ENCODE measurements at regions not wholly inside any gene's neighbourhood (a gene's known extent, or its start where the extent isn't known, plus 50 kb on each side); places are given as distances from the start of the nearest gene placed in this dataset.

DNA sequence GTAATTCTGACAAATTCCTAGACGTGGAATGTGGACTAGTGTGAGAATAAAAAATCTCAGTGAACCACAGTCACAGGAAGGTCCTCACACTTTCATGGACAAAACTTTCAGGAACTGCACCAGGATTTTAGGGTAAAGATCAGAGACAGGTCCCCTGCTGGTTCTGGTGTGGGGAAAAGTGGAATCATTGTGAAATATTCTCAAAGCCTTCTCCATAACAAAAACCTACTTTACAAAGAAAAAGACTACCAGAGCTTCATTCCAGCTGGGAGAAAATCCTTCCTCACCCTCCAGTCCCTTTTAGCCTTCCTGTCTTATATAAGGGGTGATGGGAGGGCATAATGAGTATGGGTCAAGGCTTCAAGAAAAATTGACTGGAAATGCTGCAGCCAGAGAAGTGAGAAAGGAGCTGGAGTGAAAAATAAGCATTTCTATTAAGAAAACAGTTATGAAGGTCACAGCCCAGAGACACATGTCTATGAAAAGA lies 325.8 kb downstream of the ARAP2 start:
- no peak for DNase-seq

DNA sequence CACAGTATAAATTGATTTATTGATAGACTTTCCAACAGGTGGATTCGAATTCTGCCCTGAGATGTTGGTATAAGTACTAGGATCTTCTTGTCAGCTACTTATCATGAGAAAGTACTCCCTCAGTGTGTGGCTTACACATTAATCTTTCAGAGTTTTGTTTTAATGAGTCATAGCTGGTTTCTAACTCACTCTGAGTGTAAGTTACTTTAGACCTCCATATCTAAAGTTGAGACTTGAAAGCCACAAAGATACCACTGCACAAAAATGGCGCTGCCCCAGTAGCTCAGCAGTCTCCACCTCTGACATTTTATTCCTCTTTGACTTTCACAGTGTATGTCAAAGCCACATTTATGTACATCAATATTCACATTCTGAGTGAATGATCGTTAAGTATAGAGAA lies 318.5 kb downstream of the ARAP2 start:
- no peak for DNase-seq

DNA sequence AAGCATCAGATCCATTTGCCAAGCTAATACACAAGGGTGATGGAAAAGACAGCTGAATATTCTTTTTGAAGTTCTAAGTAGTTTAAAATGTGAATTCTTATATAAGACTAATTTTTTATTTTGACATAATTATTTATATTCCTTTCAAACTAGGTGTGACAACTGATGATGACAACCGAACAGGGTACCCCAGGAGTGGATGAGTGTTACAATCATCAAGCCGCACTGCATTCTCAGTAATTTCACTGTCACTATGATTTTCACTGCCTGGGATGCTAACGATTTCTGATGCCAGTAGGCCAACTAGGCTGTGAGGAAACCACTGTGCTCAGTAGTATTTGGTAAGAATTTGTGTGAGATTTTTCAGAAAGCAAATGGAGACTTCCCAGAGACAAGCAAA lies 317.5 kb downstream of the ARAP2 start:
- no peak for DNase-seq

DNA sequence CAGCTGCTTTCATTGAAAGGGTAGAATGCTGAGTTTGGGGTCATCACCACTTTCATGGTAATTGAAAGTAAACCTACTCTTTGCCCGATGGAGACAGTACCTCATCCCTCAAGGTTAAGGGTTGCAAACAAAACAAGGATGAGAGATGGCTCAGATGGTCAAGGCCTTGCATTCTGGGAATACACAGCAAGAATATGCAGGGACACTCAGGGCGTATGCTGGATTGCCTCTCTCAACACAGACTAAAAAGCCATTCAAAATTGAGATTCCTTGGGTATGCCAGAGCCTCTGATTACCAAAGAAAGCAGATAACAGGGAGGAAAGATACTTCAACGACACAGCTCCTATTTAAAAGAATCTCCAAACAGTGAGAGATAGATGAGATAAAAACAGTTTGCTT lies 310.4 kb downstream of the ARAP2 start:
- no peak for DNase-seq

DNA sequence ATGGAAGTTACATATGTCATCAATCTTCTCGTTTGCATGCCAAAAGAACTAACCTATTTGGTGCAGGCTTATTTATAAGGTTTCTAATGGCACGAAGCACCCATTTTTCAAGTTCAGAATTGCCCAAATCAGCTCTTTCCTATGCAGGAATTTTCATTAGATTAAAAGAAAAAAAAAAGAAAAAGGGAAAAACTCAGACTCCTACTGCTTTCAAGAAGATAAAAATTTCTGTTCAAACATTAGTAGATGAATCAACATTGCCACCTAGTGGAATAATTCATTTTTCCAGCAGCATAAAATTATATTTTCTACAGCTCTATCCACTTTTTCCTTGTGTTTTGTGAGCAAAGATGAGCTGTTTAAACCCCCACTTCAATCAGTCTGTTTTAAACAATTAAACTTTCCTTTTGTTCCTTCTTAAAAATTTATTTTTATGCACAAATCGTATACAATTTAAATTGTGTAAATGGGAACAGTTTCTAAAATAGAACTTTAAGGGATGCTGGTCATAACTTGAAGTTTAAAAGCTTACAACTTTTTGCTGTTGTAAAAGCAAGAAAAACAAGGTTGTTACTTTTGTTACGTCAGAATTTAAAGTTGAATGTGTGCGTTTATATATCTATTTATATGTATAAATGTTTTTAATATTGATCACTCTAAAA lies 309.9 kb downstream of the ARAP2 start:
- peak; percentile 66 for DNase-seq

DNA sequence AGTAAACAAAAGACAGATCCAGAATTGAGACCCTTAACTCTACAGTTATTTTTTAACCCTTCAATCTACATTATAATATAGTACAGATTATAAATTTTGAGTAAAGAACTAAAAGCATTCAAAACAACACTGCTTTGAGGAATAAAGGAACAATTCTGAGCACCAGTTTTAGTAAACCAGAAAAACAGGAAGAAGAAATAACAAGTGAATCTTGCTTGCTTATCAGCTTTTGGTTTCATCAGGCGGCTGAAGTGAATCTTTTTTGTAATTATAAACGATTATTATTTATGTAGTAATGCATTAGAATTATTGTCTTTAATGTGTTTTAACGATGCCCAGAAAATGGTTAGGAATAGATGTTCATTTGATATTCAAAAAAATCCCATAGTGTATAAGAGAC lies 305.4 kb downstream of the ARAP2 start:
- DNase-seq, result no peak

DNA sequence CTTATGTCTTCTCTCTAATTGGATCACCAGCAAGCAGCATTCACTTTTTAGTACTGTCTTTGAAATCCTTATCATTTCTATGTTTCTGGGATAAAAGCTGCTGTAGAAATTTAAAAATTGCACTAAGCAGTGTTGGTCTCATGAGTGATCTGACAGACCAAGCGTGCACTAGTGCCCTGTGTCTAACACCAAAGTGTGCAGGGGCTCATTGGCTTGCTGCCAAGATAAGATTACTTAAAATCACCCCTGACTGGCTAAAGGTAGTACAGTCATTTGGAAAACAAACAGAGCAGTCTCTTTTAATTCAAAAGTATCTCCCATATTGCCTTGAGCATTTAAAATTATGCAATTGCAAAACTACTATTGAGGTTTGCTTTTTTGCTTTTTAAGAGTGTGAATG lies 304.6 kb downstream of the ARAP2 start:
- no peak for DNase-seq

DNA sequence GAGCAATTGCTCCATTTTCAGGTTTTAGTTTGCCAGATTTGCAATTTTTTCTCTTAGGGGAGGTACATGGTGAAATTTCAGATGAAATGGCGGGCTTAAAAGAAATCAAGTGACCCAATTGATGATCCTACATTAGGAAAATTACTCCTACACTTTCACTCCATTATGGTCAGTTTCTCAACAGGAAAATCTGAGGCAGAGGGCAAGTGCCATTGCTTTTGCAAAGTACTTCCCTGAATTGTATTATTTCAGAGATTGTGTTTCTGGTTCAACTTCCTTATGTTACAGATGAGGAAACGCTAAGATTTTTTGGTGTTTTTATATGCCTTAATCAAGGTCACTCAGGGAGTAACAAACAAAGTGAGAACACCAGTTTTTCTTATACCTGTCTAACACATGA lies 302.2 kb downstream of the ARAP2 start:
- DNase-seq, result no peak

DNA sequence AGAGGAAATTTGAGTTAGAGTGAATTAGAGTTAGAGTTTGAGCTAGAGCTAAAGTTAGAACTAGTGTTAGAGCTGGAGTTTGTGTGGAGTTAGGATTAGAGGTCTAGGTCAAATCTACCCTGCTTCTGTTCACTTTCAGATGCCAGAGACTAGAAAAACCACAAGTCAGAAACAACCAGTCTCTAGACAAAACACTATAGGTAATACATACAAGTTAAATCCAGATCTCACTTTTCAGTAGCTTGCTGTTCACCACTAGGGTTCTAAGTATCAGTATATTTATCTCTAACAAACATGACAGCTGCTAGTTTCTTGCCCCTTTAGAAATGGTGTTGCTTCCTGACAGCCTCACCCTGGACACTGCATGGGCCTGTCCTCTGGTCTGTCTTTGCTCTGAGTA lies 300.7 kb downstream of the ARAP2 start:
- no peak for DNase-seq

DNA sequence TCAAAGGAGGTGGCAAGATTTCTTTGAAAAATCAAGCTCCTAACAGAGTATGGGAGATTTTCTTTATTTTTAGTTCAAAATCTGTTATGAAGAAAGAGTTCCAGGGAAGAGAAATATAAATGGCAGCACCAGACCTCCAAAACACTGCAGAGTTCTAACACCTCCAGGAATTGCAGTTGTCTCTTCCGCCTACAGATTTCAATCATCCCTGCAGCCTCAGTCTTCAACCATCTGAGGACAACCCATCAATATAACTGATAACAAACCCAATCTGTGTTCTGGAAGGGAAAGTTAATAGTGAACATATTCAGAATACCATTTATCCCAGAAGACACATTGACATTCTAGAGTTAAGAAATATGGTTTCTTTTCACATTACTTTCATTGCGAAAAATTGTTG lies 296.1 kb downstream of the ARAP2 start:
- DNase-seq, result no peak

DNA sequence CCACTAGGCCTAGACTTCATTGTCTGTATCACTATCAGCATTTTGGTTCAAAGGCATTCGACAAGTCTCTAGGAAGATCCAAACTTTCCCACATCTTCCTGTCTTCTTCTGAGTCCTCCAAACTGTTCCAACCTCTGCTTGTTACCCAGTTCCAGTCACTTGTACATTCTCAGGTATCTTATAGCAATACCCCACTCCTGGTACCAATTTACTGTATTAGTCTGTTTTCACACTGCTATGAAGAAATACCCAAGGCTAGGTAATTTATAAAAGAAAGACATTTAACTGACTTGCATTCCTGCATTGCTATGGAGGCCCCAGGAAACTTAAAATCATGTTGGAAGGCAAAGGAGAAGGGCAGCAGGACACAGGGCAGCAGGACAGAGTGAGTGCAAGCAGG lies 293.9 kb downstream of the ARAP2 start:
- DNase-seq, result no peak

DNA sequence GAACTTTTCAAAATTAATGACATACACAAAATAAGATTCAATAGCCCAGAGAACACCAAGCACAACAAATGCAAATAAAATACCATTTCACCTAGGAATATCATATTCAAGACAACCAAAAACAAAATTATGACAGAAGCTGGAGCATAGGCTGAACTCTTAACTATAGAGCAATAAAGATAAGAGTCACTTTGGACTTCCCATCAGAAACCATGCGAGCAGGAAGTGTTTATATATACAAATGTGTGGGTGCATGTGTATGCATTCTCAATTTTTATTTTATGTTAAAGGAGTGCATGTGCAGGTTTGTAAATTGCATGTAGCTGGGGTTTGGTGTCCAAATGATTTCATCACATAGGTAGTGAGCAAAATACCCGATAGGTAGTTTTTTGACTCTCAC lies 291.6 kb downstream of the ARAP2 start:
- DNase-seq, result no peak

DNA sequence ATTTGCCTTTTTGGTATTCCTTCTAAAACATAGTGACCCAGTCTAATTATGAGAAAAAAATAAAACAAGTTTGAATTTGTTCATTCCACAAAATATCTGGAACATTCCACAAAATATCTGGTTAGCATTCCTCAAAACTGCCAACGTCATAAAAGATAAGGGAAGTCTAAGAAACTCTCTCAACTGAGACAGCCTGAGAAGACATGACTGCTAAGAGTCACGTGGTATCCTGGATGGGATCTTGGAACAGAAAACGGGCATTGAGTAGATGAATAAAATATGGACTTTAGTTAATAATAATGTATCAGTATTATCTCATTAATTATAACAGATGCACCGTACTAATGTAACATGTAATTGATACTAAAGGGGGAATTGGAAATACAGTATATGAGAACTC lies 280.9 kb downstream of the ARAP2 start:
- no peak for DNase-seq

DNA sequence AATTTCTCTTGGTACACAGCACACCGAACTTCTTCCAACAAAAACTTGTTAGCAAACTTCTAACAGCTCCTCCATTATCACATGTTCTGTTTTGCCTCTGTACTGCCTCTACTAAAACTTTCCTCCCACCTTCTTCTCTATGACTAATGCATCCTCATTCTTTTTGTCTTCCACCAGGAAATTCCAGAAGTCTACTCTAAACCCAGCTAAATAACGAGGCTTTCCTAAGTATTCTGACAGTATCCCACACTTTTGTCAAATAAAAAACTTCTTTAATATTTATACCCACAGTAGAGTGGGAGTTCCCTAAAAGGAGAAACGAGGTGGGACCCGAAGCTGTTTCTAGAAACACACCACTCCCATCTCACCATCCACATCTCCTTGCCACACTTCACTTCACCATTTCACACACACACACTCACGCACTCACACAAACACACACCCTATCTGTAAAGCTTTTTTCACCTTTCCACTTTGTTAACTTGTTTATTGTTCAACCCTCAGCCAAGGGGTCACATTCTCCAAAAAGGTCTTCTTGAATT lies 280.3 kb downstream of the ARAP2 start:
- no peak for DNase-seq

DNA sequence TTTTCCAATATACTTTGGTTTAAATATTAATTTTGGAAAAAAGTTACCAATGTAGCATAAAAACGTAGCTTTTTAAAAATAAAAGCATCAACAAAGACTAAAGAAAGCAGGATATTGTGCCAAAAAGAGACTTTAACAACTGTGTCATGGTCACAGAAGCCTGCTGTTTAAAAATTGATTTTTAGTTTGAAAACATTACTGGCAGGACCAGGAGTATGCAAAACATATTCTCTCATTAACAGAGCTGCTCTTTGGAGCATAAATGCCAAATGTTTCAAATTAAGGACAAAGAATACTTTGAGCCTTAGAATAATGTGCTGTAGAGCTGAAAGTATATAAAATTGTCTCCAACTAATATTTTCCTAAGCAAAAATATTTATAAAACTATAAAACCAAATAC lies 279.0 kb downstream of the ARAP2 start:
- DNase-seq, result no peak

DNA sequence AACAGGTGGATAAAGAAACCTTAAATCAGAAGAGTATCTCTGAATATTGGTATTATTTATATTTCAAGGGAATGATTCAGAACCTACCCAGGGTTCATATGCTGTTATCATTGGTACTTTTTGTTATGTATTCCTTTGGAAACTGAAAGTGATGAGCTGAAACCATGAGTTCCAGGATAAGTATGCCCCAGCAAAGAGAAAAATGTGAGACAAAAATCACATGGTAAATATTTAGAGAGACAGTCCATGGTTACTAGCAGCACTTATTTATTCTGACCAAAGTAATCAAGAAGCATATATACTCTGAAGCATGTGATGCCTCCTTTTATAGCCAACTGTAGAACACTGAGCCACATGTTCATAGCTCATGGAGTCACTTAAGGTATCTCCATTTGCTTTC lies 277.7 kb downstream of the ARAP2 start:
- DNase-seq, result peak; percentile 48

DNA sequence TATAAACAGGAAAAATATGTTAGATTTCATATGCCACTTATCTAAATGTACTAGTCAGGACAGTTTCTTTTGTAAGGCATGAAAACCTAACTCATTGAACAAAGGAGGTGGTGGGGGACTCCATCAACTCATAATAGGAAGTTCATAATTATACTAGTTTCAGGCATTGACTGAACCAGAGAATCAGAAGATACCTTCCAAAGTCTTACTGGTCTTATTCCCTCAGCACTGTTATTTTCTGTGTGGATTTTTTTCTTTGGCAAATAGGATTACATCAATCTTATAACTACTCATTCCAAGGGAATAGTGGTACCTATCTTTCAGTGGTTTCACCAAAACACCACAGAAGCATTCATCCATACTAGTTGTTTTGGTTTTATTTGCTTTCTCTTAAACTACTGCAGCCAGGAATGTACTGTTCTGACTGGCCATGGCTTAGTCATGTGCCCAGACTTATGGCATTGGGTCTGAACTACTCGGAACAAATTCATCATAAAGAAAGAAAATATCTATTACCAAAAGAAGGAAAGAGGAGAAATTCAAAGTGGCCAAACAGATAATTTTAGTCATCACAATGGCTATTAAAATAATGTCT lies 273.9 kb downstream of the ARAP2 start:
- no peak for DNase-seq

DNA sequence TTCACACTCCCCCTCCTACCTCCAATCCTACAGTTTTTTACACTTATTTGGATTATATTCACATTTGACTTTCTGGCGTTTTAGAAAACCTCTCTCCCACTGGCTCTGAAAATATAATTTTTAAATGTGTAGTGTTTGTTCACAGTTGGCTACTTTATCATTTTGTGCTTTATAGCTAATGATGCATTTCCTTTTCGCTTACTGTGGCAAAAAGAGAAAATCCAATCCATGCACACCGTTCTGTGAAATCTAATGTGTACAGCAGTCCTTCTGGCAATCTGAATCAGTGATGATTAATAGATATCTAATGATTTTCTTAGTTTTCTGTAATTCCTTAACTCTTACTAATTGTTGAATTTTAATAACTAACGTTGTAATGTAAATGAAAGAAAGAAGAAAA lies 271.5 kb downstream of the ARAP2 start:
- DNase-seq, result no peak

DNA sequence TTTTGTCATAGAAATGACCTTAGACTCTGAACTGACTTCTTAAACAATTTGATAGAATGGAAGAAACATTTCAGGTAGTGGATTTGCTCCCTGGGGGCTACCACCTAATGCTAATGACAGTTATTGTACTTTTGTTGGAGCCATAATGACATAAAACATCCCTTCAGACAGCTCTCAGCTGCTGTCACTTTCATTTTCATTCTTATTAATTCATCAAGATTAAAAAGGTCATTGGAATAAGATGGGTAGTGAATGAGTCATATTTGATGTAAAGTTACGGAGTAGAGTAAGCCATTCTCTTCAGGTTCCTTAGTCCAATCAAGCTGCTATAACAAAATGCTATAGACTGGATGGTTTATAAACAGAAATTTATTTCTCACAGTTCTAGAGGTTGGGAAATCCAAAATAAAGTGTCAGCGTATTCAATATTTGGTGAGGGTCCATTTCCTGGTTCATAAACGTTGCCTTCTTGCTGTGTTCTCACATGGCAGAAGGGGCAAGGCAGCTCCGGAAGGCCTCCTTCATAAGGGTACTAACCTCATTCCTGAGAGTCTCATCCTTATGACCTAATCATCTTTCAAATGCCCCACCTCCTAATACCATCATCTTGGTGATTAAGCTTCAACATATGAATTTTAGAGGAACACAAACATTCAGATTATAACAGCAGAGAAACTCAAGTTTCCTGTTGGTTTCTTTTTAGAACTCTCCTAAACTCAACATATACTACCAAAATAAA lies 268.5 kb downstream of the ARAP2 start:
- no peak for DNase-seq

DNA sequence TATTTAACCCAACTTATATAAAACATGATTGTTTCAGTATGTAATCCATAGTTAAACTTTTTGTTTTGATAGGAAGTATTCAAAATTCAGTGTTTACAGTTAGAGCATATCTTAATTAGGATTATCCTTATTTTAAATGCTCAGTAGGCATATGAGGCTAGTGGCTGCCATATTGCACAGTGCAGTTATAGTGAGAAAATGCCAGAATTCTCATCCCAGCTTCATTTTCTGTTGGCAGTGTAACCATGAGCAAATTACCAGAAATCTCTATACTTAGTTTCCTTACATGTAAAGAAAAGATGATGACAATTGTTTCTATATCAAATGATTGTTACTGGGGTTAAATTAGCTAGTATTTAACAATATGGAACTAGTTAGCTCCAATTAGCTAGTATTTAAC lies 265.8 kb downstream of the ARAP2 start:
- no peak for DNase-seq

DNA sequence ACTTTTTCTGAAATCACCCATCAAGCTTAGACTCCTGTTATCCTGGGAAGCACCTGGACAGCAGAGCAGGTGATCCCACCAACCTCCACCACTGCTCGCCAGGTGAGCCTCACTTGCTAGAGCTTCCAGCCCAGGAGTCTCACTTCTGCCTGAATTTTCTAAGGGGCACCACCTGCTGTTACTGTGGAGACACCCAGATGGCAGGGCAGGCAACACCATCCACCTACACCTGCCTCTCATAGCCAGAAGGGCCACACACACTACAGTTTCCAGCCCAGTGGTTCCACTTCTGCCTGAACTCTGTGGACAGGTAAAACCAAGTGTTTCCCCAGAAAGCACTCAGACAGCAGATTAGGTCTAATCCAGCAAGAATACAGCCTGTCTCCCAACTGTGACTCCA lies 262.0 kb downstream of the ARAP2 start:
- DNase-seq, result peak; percentile 82

DNA sequence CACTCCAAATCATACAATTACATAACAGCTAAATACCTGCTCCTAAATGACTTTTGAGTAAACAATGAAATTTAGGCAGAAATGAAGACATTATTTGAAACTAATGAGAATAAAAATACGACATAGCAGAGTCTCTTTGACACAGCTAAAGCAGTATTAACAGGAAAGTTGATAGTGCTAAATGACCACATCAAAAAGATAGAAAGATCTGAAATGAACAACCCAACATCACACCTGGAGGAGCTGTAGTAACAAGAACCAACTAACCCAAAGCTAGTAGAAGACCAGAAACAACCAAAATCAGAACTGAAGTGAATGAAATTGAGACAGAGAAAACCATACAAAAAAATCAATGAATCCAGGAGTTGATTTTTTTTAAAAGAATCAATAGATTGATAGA lies 257.8 kb downstream of the ARAP2 start:
- DNase-seq, result peak; percentile 22

DNA sequence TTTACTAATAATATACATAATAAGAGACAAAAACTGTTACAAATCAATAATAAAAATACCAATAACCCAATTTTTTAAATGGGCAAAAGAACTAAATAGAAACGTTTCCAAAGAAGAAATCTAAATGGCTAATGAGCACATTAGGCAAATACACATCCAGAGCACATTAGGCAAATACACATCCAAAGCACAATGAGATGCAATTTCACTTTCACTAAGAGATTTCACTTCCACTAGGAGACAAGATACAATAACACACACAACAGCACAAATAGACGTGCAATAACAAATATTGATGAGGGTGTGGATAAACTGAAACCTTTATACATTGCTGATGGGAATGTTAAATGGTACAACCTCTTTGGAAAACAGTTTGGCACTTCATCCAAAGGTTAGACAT lies 250.7 kb downstream of the ARAP2 start:
- DNase-seq, result no peak

DNA sequence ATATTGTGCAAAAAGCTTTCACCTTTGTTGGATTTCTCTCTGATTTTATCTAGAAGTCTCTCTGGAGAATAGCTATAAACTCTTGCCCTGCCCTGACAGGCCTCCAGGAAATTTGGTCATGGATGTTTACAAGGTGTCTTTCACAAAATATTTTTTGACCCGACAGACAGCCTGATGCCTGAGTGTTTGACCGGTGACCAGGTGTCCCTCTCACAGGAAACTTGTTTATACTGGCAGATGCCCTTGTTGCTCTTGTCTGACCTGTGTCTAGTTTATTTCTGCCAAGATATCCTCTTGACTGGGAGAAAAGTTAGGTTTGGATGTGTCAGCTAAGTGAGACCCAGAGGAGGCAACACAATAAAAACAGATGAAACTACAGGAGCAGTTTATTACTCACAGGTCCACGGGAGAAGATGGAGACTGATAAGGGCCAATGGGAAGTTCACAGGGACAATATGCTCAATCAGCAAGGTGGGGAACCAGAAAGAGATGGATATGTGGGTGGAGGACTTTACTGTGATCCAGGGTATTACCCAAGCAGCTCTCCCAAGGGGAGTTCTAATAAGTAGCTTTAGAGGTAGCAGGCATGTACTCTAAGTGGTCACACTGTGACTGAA lies 243.3 kb downstream of the ARAP2 start:
- DNase-seq, result peak; percentile 57

Data from DMS53 (cell line).